GM12891 (cell line): ENCODE measurements at regions not wholly inside any gene's neighbourhood (a gene's known extent, or its start where the extent isn't known, plus 50 kb on each side); places are given as distances from the start of the nearest gene placed in this dataset.

ENCODE experiments used
- DNase-seq: peaks from one replicate; pipeline ENCODE4 v3.0.0; 2011; ENCODE audit warnings: low spot score; ENCODE audit not compliant: insufficient read length
- FAIRE-seq: peaks from 2 replicates; lab custom pipeline; 2011; peaks lifted over from hg19 to GRCh38; lab: Jason Lieb, UNC
- PAX5 ChIP-seq: IDR thresholded peaks from 2 replicates; pipeline ENCODE4 v1.6.1; 2011; ENCODE audit warnings: low read length, moderate library complexity, mild to moderate bottlenecking; ENCODE audit not compliant: insufficient read depth, severe bottlenecking
- POLR2A ChIP-seq: IDR thresholded peaks from 2 replicates; pipeline ENCODE4 v1.6.1; 2011; ENCODE audit warnings: low read depth, low read length, control low read depth
- POLR2AphosphoS5 ChIP-seq: IDR thresholded peaks from 2 replicates; pipeline ENCODE4 v1.6.1; 2011; ENCODE audit warnings: low read depth, low read length, control low read depth
- POU2F2 ChIP-seq: IDR thresholded peaks from 2 replicates; pipeline ENCODE4 v1.6.1; 2011; ENCODE audit warnings: low read depth, mild to moderate bottlenecking, control low read depth, low read length, moderate library complexity
- SPI1 ChIP-seq: IDR thresholded peaks from 2 replicates; pipeline ENCODE4 v1.6.1; 2011; ENCODE audit warnings: low read depth, low read length, control low read depth
- TAF1 ChIP-seq: IDR thresholded peaks from 2 replicates; pipeline ENCODE4 v1.6.1; 2011; ENCODE audit warnings: low read depth, low read length, control low read depth

GRCh38 chr5:114702731-114703130 is 340.9 kb downstream of the KCNN2 start:
- DNase-seq (no peak), FAIRE-seq (no peak)
- TF ChIP-seq POU2F2: no peak
- TF ChIP-seq POLR2AphosphoS5: no peak
- TF ChIP-seq PAX5: no peak
- no peak for TF ChIP-seq SPI1
- no peak for TF ChIP-seq POLR2A
- TF ChIP-seq TAF1: no peak

- TF ChIP-seq TAF1: no peak
- no peak for TF ChIP-seq POLR2AphosphoS5
- TF ChIP-seq PAX5: no peak
- TF ChIP-seq SPI1: no peak
- TF ChIP-seq POLR2A: no peak
- no peak for TF ChIP-seq POU2F2
- no peak for DNase-seq
- no peak for FAIRE-seq
Observed at GRCh38 chr5:114702136-114702535, 340.3 kb downstream of the KCNN2 start.

GRCh38 chr5:114700823-114701222 is 339.0 kb downstream of the KCNN2 start:
- DNase-seq (no peak), FAIRE-seq (no peak)
- TF ChIP-seq POU2F2 (no peak), SPI1 (no peak), TAF1 (no peak), PAX5 (no peak), POLR2AphosphoS5 (no peak), POLR2A (no peak)

GRCh38 chr5:114695292-114695904 is 333.5 kb downstream of the KCNN2 start:
- DNase-seq: no peak
- TF ChIP-seq PAX5 (no peak), POLR2A (no peak), POU2F2 (no peak), SPI1 (no peak), TAF1 (no peak), POLR2AphosphoS5 (no peak)

GRCh38 chr5:114686356-114686755 is 324.5 kb downstream of the KCNN2 start:
- no peak for DNase-seq
- no peak for FAIRE-seq
- no peak for TF ChIP-seq PAX5
- no peak for TF ChIP-seq POLR2AphosphoS5
- no peak for TF ChIP-seq TAF1
- TF ChIP-seq POLR2A: no peak
- TF ChIP-seq POU2F2: no peak
- TF ChIP-seq SPI1: no peak

More at GRCh38 chr5:114695292-114695904, 333.5 kb downstream of the KCNN2 start:
- no peak for FAIRE-seq

GRCh38 chr5:114678778-114679177 is 316.9 kb downstream of the KCNN2 start:
- no peak for DNase-seq
- TF ChIP-seq PAX5: no peak
- TF ChIP-seq POLR2AphosphoS5: no peak
- no peak for FAIRE-seq

GRCh38 chr5:114665551-114665950 is 303.7 kb downstream of the KCNN2 start:
- FAIRE-seq (no peak), DNase-seq (no peak)
- TF ChIP-seq PAX5 (no peak), POU2F2 (no peak), TAF1 (no peak), POLR2A (no peak), POLR2AphosphoS5 (no peak), SPI1 (no peak)

GRCh38 chr5:114660791-114661190 is 298.9 kb downstream of the KCNN2 start:
- no peak for TF ChIP-seq POLR2A
- no peak for TF ChIP-seq POU2F2
- no peak for TF ChIP-seq SPI1
- TF ChIP-seq TAF1: no peak
- TF ChIP-seq POLR2AphosphoS5: no peak
- no peak for TF ChIP-seq PAX5
- DNase-seq (no peak), FAIRE-seq (no peak)

- DNase-seq (no peak), FAIRE-seq (no peak)
- no peak for TF ChIP-seq POLR2A
- no peak for TF ChIP-seq SPI1
- TF ChIP-seq POU2F2: no peak
- no peak for TF ChIP-seq POLR2AphosphoS5
Observed at GRCh38 chr5:114658194-114658593, 296.3 kb downstream of the KCNN2 start.

- DNase-seq: no peak
- no peak for FAIRE-seq
- TF ChIP-seq SPI1 (no peak), POLR2AphosphoS5 (no peak), POU2F2 (no peak), TAF1 (no peak), POLR2A (no peak), PAX5 (no peak)
Observed at GRCh38 chr5:114657342-114658130, 295.7 kb downstream of the KCNN2 start.
